ENCODE measurements at regions not wholly inside any gene's neighbourhood (a gene's known extent, or its start where the extent isn't known, plus 50 kb on each side); places are given as distances from the start of the nearest gene placed in this dataset.

- TF ChIP-seq POLR2A (IDR thresholded peaks at IDR 0.05; ENCODE audit: low read depth, low read length): no peak
- DNase-seq (ENCODE audit: insufficient read length, low spot score) (no peak), FAIRE-seq (no peak)
These were observed 57.3 kb upstream of the MET start for GRCh38 chr7:116614499-116615262.

GRCh38 chr7:116616555-116617059 is 55.4 kb upstream of the MET start:
- FAIRE-seq (peak; percentile 70), DNase-seq (ENCODE audit: insufficient read length, low spot score) (no peak)
- TF ChIP-seq POLR2A (IDR thresholded peaks at IDR 0.05; ENCODE audit: low read depth, low read length): no peak

- FAIRE-seq (no peak), DNase-seq (ENCODE audit: insufficient read length, low spot score) (no peak)
- no peak for TF ChIP-seq POLR2A (IDR thresholded peaks at IDR 0.05; ENCODE audit: low read depth, low read length)
These were observed 54.1 kb upstream of the MET start for GRCh38 chr7:116617878-116618277.

DNA sequence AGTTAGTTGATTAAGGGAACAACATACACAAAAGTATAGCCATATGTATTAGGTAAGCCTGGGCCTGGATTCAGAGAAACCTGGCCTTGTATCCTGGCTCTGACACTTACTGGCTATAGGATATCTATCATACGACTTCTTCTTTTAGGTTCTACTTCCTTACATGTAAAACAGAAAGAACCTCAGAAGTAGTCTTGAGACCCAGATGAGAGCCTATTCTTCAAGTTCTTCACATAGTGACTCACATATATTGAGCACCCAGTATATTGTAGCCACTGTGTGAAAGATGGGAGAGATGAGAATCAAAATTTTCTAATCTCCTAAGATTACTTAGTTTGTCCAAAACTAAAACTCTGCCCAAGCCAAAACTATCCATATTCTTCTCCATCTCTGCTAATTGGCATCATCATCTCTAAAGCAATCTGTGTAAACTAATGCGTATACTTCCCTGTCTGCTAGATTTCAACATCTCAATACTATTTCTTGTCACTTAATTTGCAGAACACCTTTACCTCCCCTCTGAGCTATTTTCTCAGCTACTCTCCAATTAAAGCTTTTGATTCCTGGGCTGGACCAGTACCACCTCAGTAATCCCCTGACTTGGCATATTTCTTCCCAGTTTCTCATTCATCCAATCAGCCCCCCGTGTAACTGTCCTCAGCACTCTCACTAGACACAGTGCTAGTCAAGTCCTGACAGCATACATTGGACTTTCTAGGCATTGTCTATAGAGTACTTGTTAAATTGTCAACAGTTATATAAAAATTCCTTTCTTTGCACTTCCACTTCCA is 53.5 kb upstream of the MET start:
- FAIRE-seq: no peak
- TF ChIP-seq POLR2A (IDR thresholded peaks at IDR 0.05; ENCODE audit: low read depth, low read length): no peak

DNA sequence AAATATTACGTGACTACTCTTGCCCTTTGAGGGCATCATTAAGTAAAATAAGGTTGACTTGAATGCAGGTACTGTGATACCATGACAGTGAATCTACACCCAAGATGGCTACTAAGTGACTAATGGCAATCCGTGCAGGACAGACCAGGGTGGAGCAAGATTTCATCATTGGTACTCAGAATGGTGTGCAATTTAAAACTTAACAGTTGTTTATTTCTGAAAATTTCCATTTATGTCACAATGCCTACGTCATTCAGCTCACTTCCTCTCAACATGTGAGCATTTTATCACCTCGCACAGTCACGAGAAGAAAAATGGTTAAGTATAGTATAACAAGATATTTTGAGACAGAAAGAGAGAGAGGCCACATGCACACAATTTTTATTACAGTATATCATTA is 50.3 kb upstream of the MET start:
- no peak for DNase-seq (ENCODE audit: insufficient read length, low spot score)
- TF ChIP-seq POLR2A (IDR thresholded peaks at IDR 0.05; ENCODE audit: low read depth, low read length): no peak
- FAIRE-seq: no peak

More for the DNA sequence above, 53.5 kb upstream of the MET start:
- DNase-seq (ENCODE audit: insufficient read length, low spot score): no peak
